PC-9 (cell line): ENCODE measurements at regions not wholly inside any gene's neighbourhood (a gene's known extent, or its start where the extent isn't known, plus 50 kb on each side); places are given as distances from the start of the nearest gene placed in this dataset.

Experiments
- BruUV-seq: library from RNA; stranded (reverse); fragments of 400-500 nt; replicated peaks from 2 replicates; lab custom pipeline; 2021; lab: Mats Ljungman, UMichigan
- CTCF ChIA-PET: fragments of 300-600 bp; sonication (Branson Sonifier 250); formaldehyde crosslinking; loops from one replicate; lab custom pipeline; 2022; ENCODE audit warnings: antibody characterized with exemption; lab: Charles Lee
- POLR2A ChIA-PET: fragments of 300-600 bp; sonication (Branson Sonifier 250); formaldehyde crosslinking; loops from one replicate; lab custom pipeline; 2022; ENCODE audit warnings: antibody characterized with exemption; ENCODE audit not compliant: unreplicated experiment; lab: Charles Lee
- DNase-seq, 2 experiments: peaks; one replicate each; pipeline versions ENCODE4 v3.0.0 to v3.0.0-alpha.2; 2015 to 2022; ENCODE audit warnings: mixed read lengths in 1 of 2
- H2AFZ ChIP-seq: fragments of 200-600 bp; sonication (generic); 2 replicates; pipeline ENCODE4 v1.8.1; 2017; ENCODE audit warnings: antibody characterized with exemption
- H3F3A ChIP-seq: fragments of 200-600 bp; sonication (generic); 2 replicates; pipeline ENCODE4 v1.8.1; 2017; ENCODE audit warnings: antibody characterized with exemption, mild to moderate bottlenecking, low read depth; ENCODE audit not compliant: insufficient read depth
- H3K27ac ChIP-seq: fragments of 200-600 bp; sonication (generic); 2 replicates; pipeline ENCODE4 v1.6.1; 2016; ENCODE audit warnings: mixed run types
- H3K27me3 ChIP-seq: fragments of 200-600 bp; sonication (generic); 2 replicates; pipeline ENCODE4 v1.6.1; 2016; ENCODE audit warnings: low read depth, mixed run types; ENCODE audit not compliant: insufficient read depth
- H3K36me3 ChIP-seq: fragments of 200-600 bp; sonication (generic); 2 replicates; pipeline ENCODE4 v1.6.1; 2016; ENCODE audit warnings: low read depth, mixed run types
- H3K4me1 ChIP-seq: fragments of 200-600 bp; sonication (generic); replicated peaks from 2 replicates; pipeline ENCODE4 v1.6.1; 2016; ENCODE audit warnings: mixed run types; ENCODE audit not compliant: insufficient read depth
- H3K4me2 ChIP-seq: fragments of 200-600 bp; sonication (generic); 2 replicates; pipeline ENCODE4 v1.6.1; 2017; ENCODE audit warnings: mixed run types
- H3K4me3 ChIP-seq: fragments of 200-600 bp; sonication (generic); 2 replicates; pipeline ENCODE4 v1.6.1; 2016; ENCODE audit warnings: mixed run types
- H3K79me2 ChIP-seq: fragments of 200-600 bp; sonication (generic); 2 replicates; pipeline ENCODE4 v1.6.1; 2017; ENCODE audit warnings: low read depth, mixed run types
- H3K9me2 ChIP-seq: fragments of 200-600 bp; sonication (generic); 2 replicates; pipeline ENCODE4 v1.8.1; 2017; ENCODE audit warnings: mild to moderate bottlenecking; ENCODE audit not compliant: insufficient read depth
- H3K9me3 ChIP-seq: fragments of 200-600 bp; sonication (generic); 2 replicates; pipeline ENCODE4 v1.8.1; 2016; ENCODE audit warnings: low read depth; ENCODE audit not compliant: insufficient read depth
- H4K20me1 ChIP-seq: fragments of 200-600 bp; sonication (generic); 2 replicates; pipeline ENCODE4 v1.8.1; 2017; ENCODE audit not compliant: insufficient read depth
- CTCF ChIP-seq: fragments of 200-600 bp; sonication (generic); conservative IDR thresholded peaks from 2 replicates; pipeline ENCODE4 v1.6.1; 2017; ENCODE audit warnings: mixed run types, antibody characterized with exemption, mild to moderate bottlenecking, moderate library complexity
- EZH2 ChIP-seq: fragments of 200-600 bp; sonication (generic); IDR thresholded peaks from 2 replicates; pipeline ENCODE4 v1.8.0; 2017; ENCODE audit warnings: antibody characterized with exemption, low read depth
- intact Hi-C: fragments of 100-400 bp; cut with micrococcal nuclease; formaldehyde crosslinking; loops from one replicate; pipeline ENCODE4 v1.10.0; 2022; ENCODE audit not compliant: unreplicated experiment

- H3K9me3 ChIP-seq = no peaks in the 10 kb centered on the region
- CTCF ChIA-PET = no interaction called here
- H3F3A ChIP-seq = no peaks in the 10 kb centered on the region
- no peak overlapping the region for H3K4me2 ChIP-seq
- TF ChIP-seq EZH2 (no peak), CTCF (no peak)
- H2AFZ ChIP-seq = no peak overlapping the region
- no peaks in the 10 kb centered on the region for H3K27me3 ChIP-seq
- H3K79me2 ChIP-seq = no peaks in the 10 kb centered on the region
- no peaks in the 10 kb centered on the region for H3K36me3 ChIP-seq
- H3K27ac ChIP-seq = no peak overlapping the region
- H3K4me3 ChIP-seq = no peak overlapping the region
- no peaks in the 10 kb centered on the region for H3K9me2 ChIP-seq
- no TSS peak for BruUV-seq
- no peaks in the 10 kb centered on the region for H3K4me1 ChIP-seq
- no peak for DNase-seq
- intact Hi-C loops = no loop called here
- no peaks in the 10 kb centered on the region for H4K20me1 ChIP-seq
- POLR2A ChIA-PET = no interaction called here
Measured at GRCh38 chr1:75014250-75014649, 119.9 kb upstream of the LHX8 start.

GRCh38 chr1:75023005-75023404 is 111.2 kb upstream of the LHX8 start:
- Histone ChIP-seq H4K20me1 (no peaks in the 10 kb centered on the region), H3K36me3 (no peaks in the 10 kb centered on the region), H3K27ac (no peak overlapping the region), H3K4me1 (no peaks in the 10 kb centered on the region), H3K79me2 (no peaks in the 10 kb centered on the region), H2AFZ (no peak overlapping the region), H3K27me3 (no peaks in the 10 kb centered on the region), H3F3A (no peaks in the 10 kb centered on the region), H3K4me2 (no peak overlapping the region), H3K9me3 (no peaks in the 10 kb centered on the region), H3K4me3 (no peak overlapping the region), H3K9me2 (no peaks in the 10 kb centered on the region; the same call in 1 of the 2 replicates)
- BruUV-seq = no TSS peak
- ChIA-PET CTCF (no interaction called here), POLR2A (no interaction called here)
- TF ChIP-seq CTCF (no peak), EZH2 (no peak)
- DNase-seq = no peak
- intact Hi-C loops = loop anchor here (10.0 kb wide), 1 partner anchor 1592 kb away; no protein-coding TSS in a partner anchor

GRCh38 chr1:75034376-75034775 is 99.8 kb upstream of the LHX8 start:
- no peaks in the 10 kb centered on the region for H4K20me1 ChIP-seq
- H3K9me2 ChIP-seq = no peaks in the 10 kb centered on the region; the same call in 1 of the 2 replicates
- no peak overlapping the region for H3K4me3 ChIP-seq
- CTCF ChIA-PET = no interaction called here
- BruUV-seq = no TSS peak
- no peak for DNase-seq
- intact Hi-C loops = no loop called here
- H2AFZ ChIP-seq = no peak overlapping the region
- H3K4me2 ChIP-seq = no peak overlapping the region
- H3K27ac ChIP-seq = no peak overlapping the region
- H3F3A ChIP-seq = no peaks in the 10 kb centered on the region
- no peaks in the 10 kb centered on the region for H3K36me3 ChIP-seq
- no peaks in the 10 kb centered on the region for H3K27me3 ChIP-seq
- TF ChIP-seq EZH2 (no peak), CTCF (no peak)
- H3K79me2 ChIP-seq = no peaks in the 10 kb centered on the region
- POLR2A ChIA-PET = no interaction called here
- H3K9me3 ChIP-seq = no peaks in the 10 kb centered on the region
- no peaks in the 10 kb centered on the region for H3K4me1 ChIP-seq
